SHP77 treated with DMSO at 0.1 percent for 48 hours (cell line): ENCODE measurements at regions not wholly inside any gene's neighbourhood (a gene's known extent, or its start where the extent isn't known, plus 50 kb on each side); places are given as distances from the start of the nearest gene placed in this dataset.
"Not testable (repeated sequence)": the region's sequence is repeated elsewhere in the genome, so short reads cannot be mapped to it uniquely, and the experiment has no call there.

ENCODE experiments used
- DNase-seq: peaks from one replicate; lab custom pipeline; 2025; lab: John Stamatoyannopoulos, UW

DNA sequence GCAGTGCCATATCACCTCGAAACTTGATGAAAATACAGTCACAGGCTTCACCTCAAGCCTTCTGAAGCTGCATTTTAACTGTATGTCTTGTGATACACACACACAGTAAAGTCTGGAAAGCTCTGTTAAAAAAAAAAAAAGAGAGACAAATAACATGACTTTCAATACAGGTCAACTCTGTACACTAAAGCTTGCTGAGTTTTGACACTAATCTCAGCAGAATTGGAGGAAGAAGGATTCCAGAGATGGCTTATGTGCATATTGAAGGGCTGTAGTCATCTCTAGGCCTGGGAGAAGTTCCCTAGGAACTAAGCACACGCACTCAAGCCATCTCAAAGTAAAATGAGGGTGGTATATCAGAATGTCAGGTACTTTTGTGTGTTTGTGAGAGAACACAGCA lies 875.1 kb downstream of the EPHA4 start:
- DNase-seq = no peak

DNA sequence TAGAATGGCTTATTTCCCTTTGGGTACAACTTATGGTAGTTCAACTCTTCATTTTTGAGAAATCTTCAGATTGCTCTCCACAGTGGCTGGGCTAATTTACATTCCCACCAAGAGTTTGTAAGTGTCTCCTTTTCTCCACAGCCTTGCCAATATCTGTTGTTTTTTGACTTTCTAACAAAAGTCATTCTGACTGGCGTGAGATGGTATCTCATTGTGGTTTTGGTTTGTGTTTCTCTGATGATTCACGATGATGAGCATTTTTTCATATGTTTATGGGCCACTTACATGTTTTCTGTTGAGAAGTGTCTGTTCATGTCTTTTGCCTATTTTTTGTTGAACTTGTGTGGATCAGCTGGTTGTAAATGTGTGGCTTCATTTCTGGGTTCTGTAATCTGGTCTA lies 871.0 kb downstream of the EPHA4 start:
- DNase-seq = no peak

DNA sequence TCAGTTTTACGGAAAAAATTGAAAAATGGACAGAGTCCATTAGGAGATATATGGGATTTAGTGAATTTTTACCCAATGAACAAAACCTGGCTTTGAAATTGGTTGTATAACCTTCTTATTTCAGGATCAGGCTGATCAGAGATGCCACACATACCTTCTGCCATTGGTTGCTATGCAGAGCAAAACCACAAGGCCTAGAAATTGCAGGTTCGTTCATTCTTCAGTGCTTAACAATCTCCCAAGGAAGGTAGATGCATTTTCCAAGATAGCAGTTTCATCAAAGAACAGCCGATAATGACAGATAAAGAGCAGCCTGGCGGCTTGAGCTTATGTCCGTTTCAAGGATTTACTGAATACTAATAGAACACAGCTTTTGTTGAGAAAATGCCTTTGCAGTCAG lies 868.8 kb downstream of the EPHA4 start:
- DNase-seq = no peak

DNA sequence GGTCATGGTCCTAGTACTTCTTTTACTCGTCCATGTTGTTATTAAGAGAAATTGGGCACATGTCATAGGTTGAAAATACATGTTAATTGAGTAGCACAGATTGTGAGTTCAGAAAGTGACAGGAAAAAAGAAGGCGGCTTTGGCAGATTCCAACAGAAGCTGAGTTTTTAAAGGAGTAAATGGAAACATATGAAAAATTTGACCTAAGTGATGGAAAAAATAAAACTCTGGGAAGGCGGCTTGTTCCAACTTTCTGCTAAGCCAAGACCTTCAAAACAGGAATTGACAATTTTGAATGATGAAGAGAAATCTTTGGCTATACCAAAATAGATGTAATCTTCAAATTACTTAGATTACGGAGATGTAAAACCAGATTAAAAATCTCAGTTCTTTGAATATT lies 868.0 kb downstream of the EPHA4 start:
- no peak for DNase-seq

DNA sequence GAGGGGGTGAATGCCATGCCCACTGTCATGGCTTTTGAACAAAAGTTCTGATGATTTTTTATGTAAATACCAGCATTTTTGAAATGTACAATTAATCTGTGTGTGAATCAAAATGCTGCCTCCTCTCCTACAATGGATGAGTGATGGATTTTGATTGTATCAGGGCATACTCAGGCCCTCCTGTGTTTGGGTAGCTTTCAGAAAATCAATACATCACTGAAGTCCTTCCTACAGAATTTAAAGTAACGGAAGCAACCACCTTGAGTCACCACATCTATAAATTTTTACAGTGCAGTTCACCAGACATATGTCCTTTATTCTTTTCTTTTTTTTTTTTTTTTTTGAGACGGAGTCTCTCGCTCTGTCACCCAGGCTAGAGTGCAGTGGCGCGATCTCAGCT lies 867.3 kb downstream of the EPHA4 start:
- no peak for DNase-seq

DNA sequence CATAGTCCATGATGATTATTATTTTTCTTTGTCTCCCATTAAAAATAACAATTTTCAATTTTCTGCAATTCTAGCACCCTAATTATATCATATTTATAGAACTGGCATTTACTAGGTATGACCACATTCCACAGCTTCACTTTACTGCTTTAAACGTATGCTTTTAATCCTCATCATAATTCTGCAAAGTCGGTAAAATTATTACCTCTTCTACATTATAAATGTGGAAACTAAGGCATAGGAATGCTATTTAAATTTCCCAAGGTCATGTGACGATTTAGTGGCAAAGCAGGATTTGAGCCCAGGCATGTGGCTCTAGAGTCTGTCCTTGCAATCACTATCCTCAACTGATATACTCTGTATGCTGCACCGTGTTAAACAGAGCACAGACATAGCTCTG lies 866.4 kb downstream of the EPHA4 start:
- no peak for DNase-seq

DNA sequence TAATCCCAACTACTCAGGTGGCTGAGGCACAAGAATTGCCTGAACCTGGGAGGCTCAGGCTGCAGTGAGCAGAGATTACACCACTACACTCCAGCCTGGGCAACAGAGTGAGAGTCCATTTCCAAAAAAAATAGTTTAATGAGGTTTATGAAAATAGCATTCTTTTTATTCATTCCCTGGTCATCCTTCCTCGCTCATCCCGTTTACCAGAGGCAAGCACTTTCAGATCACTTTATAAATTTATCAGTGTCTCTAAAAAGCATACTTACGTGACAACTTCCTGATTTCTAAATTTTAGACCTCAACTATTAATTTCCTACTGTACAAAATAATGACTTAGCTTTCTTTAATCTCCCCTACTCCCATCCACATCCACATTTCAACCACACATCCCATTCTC lies 864.8 kb downstream of the EPHA4 start:
- no peak for DNase-seq

DNA sequence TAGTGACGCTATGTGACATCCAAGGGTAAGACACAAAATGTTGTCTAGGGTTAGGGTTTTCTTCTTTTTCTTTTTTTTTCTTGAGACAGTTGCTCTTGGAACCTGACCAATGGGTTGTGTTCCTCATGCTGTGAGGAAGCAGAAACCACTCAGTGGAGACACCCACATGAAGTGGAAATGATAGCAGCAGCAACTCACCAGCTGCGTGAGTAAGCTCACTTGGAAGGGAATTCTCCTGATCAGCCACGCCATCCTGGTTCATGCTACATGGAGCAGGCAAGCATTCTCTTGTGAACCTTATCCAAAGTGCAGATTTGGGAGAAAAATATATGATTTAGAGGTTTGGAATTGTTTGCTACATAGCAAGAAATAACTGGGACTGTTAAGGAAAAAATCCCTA lies 863.7 kb downstream of the EPHA4 start:
- DNase-seq = no peak

DNA sequence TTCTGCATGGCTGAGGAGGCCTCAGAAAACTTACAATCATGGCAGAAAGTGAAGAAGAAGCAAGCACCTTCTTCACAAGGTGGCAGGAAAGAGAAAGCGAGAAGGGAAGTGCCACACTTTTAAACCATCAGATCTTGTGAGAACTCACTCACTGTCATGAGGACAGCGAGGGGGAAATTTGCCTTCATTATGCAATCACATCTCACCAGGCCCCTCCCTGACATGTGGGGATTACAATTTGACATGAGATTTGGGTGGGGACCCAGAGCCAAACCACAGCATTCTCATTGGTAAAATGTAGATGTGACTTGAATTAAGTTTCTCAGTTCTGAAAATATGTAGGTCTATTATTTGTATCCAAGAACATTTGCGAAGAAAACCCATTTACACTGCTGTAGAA lies 854.8 kb downstream of the EPHA4 start:
- no peak for DNase-seq

DNA sequence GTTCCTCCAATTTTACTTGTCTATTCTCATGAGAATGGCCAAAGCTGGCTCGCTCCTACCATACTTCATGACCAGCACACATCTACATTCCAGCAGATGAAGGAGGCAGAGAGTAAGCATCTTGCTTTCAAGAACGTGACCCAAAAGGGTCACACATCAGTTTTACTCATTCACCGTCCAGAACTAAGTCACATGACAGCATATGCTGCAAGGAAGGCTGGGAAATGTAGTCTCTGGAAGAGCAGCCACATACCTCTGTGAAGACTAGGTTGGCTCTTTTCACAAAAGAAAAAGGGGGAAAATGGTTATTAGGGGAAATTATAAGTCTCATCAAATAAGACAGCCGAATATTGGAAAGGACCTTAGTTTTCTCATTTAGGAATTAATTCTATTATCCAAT lies 835.3 kb downstream of the EPHA4 start:
- no peak for DNase-seq

DNA sequence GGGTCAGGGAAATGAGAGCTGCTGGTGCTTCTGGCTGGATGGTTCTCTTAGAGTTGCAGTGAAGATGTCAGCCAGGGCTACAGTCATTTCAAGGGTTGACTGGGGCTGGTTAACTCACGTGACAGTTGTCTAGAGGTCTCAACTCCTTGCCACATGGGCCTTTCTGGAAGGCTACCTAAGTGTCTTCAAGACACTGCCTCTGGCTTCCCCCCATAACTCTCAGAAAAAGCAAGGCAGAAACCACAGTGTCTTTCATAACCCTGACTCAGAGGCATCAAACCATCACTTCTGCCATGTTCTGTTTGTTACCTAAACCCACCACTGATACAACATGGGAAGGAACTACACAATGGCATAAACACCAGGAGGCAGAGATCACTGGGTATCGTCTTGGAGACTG lies 828.9 kb downstream of the EPHA4 start:
- DNase-seq = no peak

DNA sequence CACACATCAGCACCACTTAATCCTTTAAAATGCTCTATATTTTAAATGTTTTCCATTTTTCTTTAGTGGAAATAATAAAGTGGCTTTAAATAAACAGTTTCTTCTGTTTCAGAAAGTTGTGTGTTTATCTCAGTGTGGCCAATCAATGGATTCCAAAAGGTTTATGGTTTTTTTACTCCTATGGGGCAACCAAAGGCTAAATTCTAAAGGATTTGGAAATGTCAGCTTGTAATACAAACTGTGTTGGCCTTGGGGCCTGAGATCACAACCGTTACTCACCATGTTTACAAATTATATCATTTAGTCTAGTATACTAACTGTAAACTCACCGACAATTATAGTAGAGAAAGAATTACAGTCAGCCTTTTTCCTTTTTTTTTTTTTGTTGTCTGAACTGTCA lies 827.2 kb downstream of the EPHA4 start:
- no peak for DNase-seq

DNA sequence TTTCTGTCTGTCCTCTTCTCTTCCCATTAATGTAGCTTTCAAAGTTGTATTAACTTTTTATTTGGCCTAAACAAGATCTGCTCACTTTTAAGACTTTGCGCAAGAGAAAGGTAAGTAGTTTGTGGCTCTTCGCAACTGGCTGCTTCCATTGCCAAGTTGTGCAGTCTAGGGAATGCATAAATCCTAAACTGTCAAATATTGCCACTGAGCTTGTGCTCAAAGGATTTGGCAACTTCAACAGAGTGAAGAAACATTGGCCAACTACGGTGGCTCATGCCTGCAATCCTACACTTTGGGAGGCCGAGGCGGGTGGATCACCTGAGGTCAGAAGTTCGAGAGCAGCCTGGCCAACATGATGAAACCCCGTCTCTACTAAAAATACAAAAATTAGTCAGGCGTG lies 826.4 kb downstream of the EPHA4 start:
- DNase-seq = no peak

DNA sequence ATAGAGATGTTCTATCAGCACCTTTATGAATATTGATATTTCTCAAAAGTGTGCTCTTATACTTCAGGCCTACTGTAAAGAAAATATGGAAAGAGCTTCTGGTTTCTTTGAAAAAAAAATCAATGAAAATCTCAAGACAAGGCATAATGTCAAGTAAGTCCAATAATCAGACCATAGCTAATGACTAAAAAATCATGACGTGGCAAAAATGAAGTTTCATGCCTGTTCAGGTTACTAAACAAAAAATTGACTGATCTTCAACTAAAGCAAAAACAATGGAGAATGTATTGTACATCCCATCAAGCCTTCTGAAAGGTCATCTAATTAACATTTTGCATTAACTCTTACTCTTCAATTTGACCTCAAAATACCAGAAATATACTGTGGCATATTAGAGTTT lies 824.4 kb downstream of the EPHA4 start:
- no peak for DNase-seq

DNA sequence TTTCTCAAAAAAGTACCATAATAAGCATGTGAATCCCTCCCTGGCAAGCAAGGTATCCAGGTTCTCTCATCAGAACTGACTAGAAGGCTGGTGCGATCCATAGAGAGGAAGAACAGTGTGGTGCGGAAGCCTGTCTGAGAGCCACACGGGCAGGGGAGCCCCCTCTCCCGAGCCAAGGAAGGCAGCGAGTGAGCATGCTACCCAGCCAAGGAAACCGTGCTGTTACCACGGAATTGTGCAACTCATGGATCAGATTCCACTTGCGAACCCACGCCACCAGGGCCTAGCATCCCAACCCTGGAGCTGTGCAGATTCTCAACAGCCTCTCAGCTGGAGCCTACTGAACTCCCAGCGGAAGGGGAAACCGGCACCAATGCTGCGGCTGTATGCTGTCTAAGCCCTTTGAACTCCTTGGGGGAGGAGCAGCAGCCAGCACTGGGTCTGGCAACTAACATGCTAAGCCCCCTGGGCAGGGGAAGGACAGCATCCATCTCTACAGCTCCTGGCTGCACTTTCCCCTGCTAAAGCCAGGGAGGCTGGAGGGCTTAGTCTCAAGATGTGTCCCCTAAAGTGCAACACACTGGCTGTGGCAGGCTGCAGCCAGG lies 823.1 kb downstream of the EPHA4 start:
- no peak for DNase-seq

DNA sequence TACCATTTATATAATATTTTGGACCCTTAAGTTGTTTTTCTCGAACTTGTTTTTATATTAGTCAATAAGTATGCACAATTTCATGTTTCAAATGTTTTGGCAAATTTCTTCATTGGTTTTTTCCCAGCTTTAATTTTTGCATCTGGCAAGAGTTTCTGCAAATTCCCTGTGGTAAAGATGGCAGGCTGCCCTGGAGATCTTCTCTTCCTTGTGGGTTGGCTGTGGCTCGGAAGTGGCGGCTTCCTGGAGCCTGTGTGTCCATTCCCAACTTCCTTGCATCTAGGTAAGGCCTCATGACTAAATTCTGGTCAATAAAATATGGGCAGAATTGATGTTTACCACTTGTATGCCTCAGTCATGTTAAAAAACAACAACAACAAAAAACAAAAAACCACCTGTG lies 818.6 kb downstream of the EPHA4 start:
- DNase-seq = no peak

DNA sequence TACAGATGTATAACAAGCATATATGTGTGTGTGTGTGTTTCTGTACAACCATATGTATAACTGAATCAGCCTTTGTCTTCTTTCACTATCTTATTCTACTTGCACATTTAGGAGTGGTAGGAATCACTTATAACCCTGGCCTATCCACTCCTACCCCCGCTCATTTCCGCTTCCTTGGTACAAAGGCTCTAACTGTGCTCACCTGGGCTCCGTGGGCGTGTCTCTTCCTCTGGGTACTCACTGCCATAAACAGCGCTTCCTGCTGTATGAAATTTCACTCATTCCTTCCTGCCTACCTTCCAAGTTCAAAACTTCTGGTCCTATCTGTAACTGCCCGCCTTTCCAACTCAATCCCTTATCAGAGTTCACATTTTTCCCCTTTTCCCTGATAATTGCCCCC lies 815.5 kb downstream of the EPHA4 start:
- DNase-seq = no peak

DNA sequence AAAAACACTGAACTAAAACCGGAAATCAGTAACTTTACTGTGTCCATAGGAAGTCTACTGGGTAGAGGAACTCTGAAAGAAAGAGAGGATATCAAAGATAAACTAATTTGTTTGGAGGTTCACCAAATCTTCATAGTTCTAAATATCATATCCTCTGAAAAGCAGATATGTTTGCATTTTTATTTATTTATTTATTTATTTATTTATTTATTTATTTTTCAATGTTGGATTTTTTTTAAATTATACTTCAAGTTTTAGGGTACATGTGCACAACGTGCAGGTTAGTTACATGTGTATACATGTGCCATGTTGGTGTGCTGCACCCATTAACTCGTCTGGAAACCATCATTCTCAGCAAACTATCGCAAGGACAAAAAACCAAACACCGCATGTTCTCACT lies 813.7 kb downstream of the EPHA4 start:
- DNase-seq = not testable (repeated sequence)

DNA sequence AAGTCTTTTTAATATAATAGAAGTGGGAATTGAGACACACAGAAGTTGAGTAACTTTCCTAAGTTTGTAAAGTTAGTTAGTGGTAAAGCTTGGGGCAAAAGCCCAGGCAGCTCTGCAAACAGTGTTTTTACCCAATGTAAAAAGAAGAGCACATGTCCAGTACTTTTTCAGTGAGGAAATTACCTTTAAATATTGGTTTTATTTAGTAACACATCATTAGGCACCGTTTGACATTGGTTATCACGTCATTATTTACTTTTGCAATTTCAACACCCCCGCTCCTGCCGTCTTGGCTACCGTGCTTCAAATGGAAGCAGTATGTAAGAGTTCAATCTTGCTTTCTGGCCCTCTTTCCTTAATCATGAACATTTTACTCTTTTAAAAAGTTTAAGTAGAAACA lies 807.9 kb downstream of the EPHA4 start:
- DNase-seq = no peak

DNA sequence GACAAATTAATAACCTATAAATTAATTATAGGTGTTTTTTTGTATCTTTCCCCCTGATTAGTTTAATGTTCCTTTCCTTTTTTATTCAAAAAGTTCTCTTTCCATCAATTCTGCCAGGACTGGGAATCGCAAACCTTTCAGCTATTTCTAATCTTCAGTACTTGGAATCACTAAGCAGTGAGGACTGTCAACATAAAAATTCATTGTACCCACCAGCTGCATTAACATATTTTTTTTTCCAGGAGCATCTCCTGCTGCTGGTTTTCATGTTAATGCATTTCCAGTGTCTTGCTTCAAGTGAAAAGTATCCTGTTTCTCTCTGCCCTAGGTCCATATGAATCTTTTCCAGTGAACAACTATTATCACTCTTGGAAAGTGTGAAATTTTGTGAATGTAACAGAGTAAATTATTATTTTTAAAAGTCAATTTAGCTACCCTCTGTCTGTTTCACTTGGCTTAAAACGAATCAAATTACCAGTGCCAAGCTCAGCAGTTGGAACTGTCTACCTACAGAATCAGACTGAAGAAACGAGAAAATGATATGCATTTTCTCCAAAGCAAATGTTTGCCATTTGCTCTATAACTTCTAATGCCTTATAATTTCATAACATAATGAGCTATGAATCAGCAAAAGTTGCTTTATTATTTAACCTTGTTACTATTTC lies 804.4 kb downstream of the EPHA4 start:
- no peak for DNase-seq

DNA sequence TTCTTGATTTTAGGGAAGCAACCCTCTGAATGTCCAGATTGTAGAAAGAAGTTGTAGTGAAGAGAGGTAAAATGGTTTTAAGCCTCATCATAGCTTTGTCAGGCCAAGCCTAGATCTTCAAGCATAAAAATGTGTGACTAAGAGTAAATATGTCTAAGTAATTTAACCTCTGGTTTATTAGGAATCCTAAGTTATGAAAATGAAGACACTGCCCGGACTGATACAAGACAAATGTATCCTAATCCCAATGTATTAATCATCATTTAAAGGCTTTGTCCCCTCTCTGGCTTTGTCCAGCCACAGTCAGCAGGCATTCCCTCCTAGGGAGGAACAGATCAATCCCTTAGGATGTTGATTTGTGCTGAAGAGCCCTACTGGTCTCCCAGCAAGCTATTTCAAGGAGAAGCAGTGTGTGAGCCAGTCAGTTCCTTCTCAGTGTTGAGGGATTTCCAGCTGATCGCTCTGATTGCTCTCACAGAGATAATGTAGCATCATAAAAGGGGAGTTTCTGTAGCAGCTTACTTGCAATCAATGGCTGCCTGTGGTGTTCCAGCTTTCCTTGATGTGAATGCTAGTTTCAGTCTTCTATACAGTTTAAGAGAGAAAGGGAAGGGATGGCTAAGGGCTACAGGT lies 796.1 kb downstream of the EPHA4 start:
- no peak for DNase-seq

DNA sequence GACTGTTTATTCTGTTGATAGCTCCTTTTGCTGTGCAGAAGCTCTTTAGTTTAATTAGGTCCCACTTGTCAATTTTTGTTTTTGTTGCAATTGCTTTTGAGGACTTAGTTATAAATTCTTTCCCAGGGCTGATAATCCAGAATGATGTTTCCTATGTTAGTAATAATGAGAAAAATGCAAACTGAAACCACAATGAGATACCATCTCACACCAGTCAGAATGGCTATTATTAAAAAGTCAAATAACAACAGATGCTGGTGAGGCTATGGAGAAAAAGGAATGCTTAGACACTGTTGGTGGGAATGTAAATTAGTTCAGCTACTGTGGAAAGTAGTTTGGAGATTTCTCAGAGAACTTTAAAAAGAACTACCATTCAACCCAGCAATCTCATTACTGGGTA lies 793.0 kb downstream of the EPHA4 start:
- DNase-seq = not testable (repeated sequence)

DNA sequence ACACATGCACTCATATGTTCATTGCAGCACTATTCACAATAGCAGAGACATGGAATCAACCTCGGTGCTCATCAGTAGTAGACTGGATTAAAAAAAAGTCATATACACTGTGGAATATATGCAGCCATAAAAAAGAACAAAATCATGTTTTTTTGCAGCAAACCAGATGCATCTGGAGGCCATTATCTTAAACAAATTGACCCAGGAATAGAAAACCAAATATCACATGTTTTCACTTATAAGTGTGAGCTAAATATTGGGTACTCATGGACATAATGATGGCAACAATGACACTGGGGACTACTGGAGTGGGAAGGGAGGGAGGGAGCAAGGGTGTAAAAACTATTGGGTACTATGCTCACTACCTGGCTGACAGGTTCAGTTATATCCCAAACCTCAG lies 792.6 kb downstream of the EPHA4 start:
- DNase-seq = no peak

DNA sequence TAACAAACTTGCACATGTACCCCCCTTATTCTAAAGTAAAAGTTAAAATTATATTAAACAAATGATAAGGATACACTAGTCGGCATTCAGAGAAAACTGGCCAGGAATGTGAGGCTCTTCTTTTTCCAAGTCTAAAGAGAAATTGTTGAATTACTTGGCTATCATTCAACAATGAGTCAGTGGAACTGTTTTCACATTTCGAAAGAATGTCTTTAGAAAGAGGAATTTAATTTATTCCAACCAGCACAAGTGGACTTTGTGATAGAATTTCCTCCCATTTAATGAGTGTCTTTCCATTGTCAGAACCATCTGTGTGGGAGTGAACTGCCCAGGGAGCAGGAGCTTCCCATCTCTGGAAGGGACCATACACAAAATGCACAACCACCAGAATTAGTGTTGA lies 792.2 kb downstream of the EPHA4 start:
- no peak for DNase-seq
